ENCODE measurements at regions not wholly inside any gene's neighbourhood (a gene's known extent, or its start where the extent isn't known, plus 50 kb on each side); places are given as distances from the start of the nearest gene placed in this dataset.

- in situ Hi-C loops (cut with MboI; ENCODE audit: low sequenced_read_pairs) (no loop called here), dilution Hi-C loops (cut with HindIII; ENCODE audit: low sequenced_read_pairs, unreplicated experiment) (no loop called here), intact Hi-C loops (cut with micrococcal nuclease) (no loop called here)
- no CpG with 5 or more reads among the region's 1 CpG for WGBS, 2 experiments (ENCODE audit: extremely low coverage in 2 of 2, insufficient read length in 1 of 2)
- Histone ChIP-seq H3K36me3 (ENCODE audit: control insufficient read depth, insufficient read depth, low read length) (no peaks in the 10 kb centered on the region), H3K4me3 (ENCODE audit: insufficient read depth, low read depth, low read length) (no peak overlapping the region), H3K14ac (replicated peaks; ENCODE audit: low read depth, low read length) (no peak overlapping the region), H2AK9ac (replicated peaks; ENCODE audit: low read depth, low read length, poor library complexity) (no peak overlapping the region), H2BK5ac (ENCODE audit: low read depth, low read length, poor library complexity, severe bottlenecking) (no peak overlapping the region), H4K20me1 (ENCODE audit: insufficient read depth, low read length) (no peaks in the 10 kb centered on the region), H3K79me1 (ENCODE audit: low read depth in 1 of 2, low read length in 2 of 2) (no peaks in the 10 kb centered on the region), H3K18ac (ENCODE audit: low read depth, low read length) (no peak overlapping the region), H3K4me1 (ENCODE audit: control insufficient read depth, insufficient read depth, low read length) (no peaks in the 10 kb centered on the region), H3K9me3 (ENCODE audit: control insufficient read depth, insufficient read depth, low read length) (no peaks in the 10 kb centered on the region), H3K27ac (ENCODE audit: insufficient read depth, low read length) (no peak overlapping the region), H2AK5ac (ENCODE audit: low read depth, low read length) (no peak overlapping the region), H4K8ac (ENCODE audit: low read depth in 2 of 2, low read length in 2 of 2) (no peak overlapping the region), H3K23ac (ENCODE audit: low read depth, low read length) (no peak overlapping the region), H3K9ac (ENCODE audit: low read depth, low read length) (no peak overlapping the region), H3K4ac (ENCODE audit: low read depth, low read length) (no peak overlapping the region), H2BK120ac (ENCODE audit: low read depth, low read length) (no peak overlapping the region), H3K27me3 (ENCODE audit: control insufficient read depth, insufficient read depth, low read length) (peaks cover 2% of the 10 kb centered on the region; the same call in 1 of the 2 replicates), H3K9me1 (ENCODE audit: insufficient read depth, low read length) (no peaks in the 10 kb centered on the region), H2AFZ (replicated peaks; ENCODE audit: low read length, poor library complexity) (no peak overlapping the region), H2BK15ac (ENCODE audit: low read depth, low read length) (no peak overlapping the region), H3K56ac (ENCODE audit: extremely low read depth, insufficient read depth, low read length) (no peak overlapping the region), H4K91ac (ENCODE audit: insufficient read depth, low read depth, low read length) (no peak overlapping the region), H4K5ac (ENCODE audit: low read depth, low read length) (no peak overlapping the region), H2BK20ac (ENCODE audit: low read depth, low read length) (no peak overlapping the region), H3K4me2 (ENCODE audit: low read depth, low read length) (no peak overlapping the region)
- DNase-seq = no peak
- POLR2A ChIA-PET (ENCODE audit: unreplicated experiment) = no interaction called here
- ATAC-seq (ENCODE audit: low read depth) = no peak
- CTCF ChIA-PET = interaction anchor here (1.2 kb wide), 1 partner anchor 11 kb away, joined by 3 read pairs; no protein-coding TSS in a partner anchor
- BruUV-seq (replicated peaks) = no TSS peak
- TF ChIP-seq, protein P1, sequence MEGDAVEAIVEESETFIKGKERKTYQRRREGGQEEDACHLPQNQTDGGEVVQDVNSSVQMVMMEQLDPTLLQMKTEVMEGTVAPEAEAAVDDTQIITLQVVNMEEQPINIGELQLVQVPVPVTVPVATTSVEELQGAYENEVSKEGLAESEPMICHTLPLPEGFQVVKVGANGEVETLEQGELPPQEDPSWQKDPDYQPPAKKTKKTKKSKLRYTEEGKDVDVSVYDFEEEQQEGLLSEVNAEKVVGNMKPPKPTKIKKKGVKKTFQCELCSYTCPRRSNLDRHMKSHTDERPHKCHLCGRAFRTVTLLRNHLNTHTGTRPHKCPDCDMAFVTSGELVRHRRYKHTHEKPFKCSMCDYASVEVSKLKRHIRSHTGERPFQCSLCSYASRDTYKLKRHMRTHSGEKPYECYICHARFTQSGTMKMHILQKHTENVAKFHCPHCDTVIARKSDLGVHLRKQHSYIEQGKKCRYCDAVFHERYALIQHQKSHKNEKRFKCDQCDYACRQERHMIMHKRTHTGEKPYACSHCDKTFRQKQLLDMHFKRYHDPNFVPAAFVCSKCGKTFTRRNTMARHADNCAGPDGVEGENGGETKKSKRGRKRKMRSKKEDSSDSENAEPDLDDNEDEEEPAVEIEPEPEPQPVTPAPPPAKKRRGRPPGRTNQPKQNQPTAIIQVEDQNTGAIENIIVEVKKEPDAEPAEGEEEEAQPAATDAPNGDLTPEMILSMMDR (conservative IDR thresholded peaks at IDR 0.05; ENCODE audit: low read depth, low read length) = no peak
- TF ChIP-seq FOS (IDR thresholded peaks at IDR 0.05; ENCODE audit: low read depth, low read length) (no peak), RFX5 (IDR thresholded peaks at IDR 0.05; ENCODE audit: low read depth, low read length) (no peak)
Observed at GRCh38 chr13:100755891-100756290, 81.3 kb upstream of the TMTC4 start.
